KMS-11 (cell line): ENCODE measurements at regions not wholly inside any gene's neighbourhood (a gene's known extent, or its start where the extent isn't known, plus 50 kb on each side); places are given as distances from the start of the nearest gene placed in this dataset.

Experiments
- H2AFZ ChIP-seq: fragments of 200-600 bp; sonication (generic); 2 replicates; pipeline ENCODE4 v1.6.1; 2016; ENCODE audit warnings: antibody characterized with exemption, mixed run types, low read depth
- H3K27ac ChIP-seq: fragments of 200-600 bp; sonication (generic); 2 replicates; pipeline ENCODE4 v1.6.1; 2016; ENCODE audit warnings: mild to moderate bottlenecking, mixed run types
- H3K27me3 ChIP-seq: fragments of 200-600 bp; sonication (generic); 2 replicates; pipeline ENCODE4 v1.6.1; 2017; ENCODE audit warnings: mild to moderate bottlenecking, low read depth, mixed run types, moderate library complexity; ENCODE audit not compliant: insufficient read depth
- H3K36me3 ChIP-seq: fragments of 200-600 bp; sonication (generic); 2 replicates; pipeline ENCODE4 v1.6.1; 2017; ENCODE audit warnings: mild to moderate bottlenecking, mixed run types; ENCODE audit not compliant: insufficient read depth
- H3K4me1 ChIP-seq: fragments of 200-600 bp; sonication (generic); 2 replicates; pipeline ENCODE4 v1.6.1; 2016; ENCODE audit warnings: mild to moderate bottlenecking, low read depth, mixed run types; ENCODE audit not compliant: poor library complexity, severe bottlenecking
- H3K4me2 ChIP-seq: fragments of 200-600 bp; sonication (generic); 2 replicates; pipeline ENCODE4 v1.7.0; 2016; ENCODE audit warnings: mild to moderate bottlenecking, mixed run types
- H3K4me3 ChIP-seq: fragments of 200-600 bp; sonication (generic); IDR thresholded peaks from 2 replicates; pipeline ENCODE4 v1.6.1; 2017; ENCODE audit warnings: low read depth, low read length, mixed read lengths; ENCODE audit not compliant: insufficient read depth
- H3K79me2 ChIP-seq: fragments of 200-600 bp; sonication (generic); 2 replicates; pipeline ENCODE4 v1.6.1; 2016; ENCODE audit warnings: low read depth, mixed run types; ENCODE audit not compliant: insufficient read depth
- H3K9ac ChIP-seq: fragments of 200-600 bp; sonication (generic); 2 replicates; pipeline ENCODE4 v1.6.1; 2016; ENCODE audit warnings: mild to moderate bottlenecking, mixed run types
- H4K20me1 ChIP-seq: fragments of 200-600 bp; sonication (generic); 2 replicates; pipeline ENCODE4 v1.6.1; 2016; ENCODE audit warnings: mild to moderate bottlenecking, mixed run types; ENCODE audit not compliant: insufficient read depth
- CTCF ChIP-seq: fragments of 200-600 bp; sonication (generic); conservative IDR thresholded peaks from 2 replicates; pipeline ENCODE4 v1.6.1; 2017; ENCODE audit warnings: low read depth, mild to moderate bottlenecking, antibody characterized with exemption, low read length, moderate library complexity, mixed read lengths

DNA sequence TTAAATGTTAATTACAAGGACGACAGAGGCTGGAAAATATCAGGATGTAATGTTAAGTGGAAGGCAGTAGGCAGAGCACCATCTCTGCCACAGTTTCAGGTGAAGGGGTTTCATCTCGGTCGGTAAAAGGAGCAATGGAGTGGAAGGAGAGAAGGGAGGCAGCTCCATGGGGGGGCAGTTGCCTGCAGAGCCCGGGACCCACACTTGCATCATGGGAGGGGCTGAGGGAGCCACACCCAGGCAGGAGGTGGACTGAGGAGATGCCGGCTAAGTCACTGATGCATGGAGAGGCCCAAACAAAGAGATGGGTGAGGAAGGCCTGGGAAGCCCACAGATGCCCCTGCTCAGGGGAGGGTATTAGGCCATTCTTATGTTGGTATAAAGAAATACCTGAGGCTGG, 1470.9 kb downstream of the BRD1 start:
- no peak overlapping the region for H3K9ac ChIP-seq
- no peaks in the 10 kb centered on the region for H4K20me1 ChIP-seq
- H3K4me2 ChIP-seq: no peak overlapping the region
- no peaks in the 10 kb centered on the region for H3K27me3 ChIP-seq
- no peak overlapping the region for H3K27ac ChIP-seq
- no peaks in the 10 kb centered on the region for H3K4me1 ChIP-seq
- H3K36me3 ChIP-seq: no peaks in the 10 kb centered on the region
- no peaks in the 10 kb centered on the region for H3K79me2 ChIP-seq
- TF ChIP-seq CTCF: no peak
- no peak overlapping the region for H2AFZ ChIP-seq
- H3K4me3 ChIP-seq: no peak overlapping the region

GRCh38 chr22:48354096-48354495, 1473.6 kb downstream of the BRD1 start:
- no peak overlapping the region for H3K4me2 ChIP-seq

DNA sequence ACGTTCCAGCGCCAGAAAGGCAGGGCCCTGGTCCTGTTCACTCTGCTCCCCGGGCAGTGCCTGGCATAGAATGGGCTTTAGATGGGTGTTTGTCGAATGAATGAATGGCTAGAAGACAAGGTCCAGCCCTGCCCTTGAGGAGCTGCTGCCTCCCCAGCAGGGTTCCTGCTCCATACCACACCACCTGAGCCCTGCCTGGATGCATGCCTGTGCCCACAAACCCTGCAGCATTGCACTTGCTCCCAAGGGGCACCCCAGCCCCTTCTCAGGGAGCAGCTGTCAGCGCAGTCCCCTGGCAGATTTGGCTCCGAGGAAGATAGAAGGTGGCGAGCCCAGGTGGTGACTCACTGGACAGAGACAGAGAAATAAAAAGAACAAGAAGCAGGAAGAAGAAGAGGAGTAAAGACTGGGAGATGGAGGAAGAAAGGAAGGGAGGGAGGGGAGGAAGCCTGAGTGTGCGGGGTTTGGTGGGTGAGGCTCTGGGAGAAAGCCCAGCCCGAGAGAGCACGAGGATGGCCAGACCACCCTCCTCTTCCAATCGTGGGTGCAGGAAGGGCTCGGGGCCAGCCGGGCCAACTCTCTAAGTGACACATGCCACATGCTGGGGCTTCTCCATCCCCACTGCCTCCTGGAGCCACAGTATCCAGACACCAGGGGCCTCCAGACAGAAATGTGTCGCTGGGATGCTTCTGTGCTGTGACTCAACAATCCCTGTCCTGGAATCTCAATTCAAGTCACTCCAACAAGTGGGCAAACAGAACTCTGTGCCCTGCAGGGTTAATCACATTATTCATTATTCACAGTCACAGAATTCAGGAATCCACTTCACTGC, 1474.3 kb downstream of the BRD1 start:
- H3K4me3 ChIP-seq: no peak overlapping the region
- no peak overlapping the region for H3K9ac ChIP-seq
- H2AFZ ChIP-seq: no peak overlapping the region
- H3K27me3 ChIP-seq: no peaks in the 10 kb centered on the region
- no peak for TF ChIP-seq CTCF
- H3K27ac ChIP-seq: no peak overlapping the region
- no peaks in the 10 kb centered on the region for H3K79me2 ChIP-seq
- H3K4me2 ChIP-seq: no peak overlapping the region
- H3K36me3 ChIP-seq: no peaks in the 10 kb centered on the region
- no peaks in the 10 kb centered on the region for H3K4me1 ChIP-seq
- H4K20me1 ChIP-seq: no peaks in the 10 kb centered on the region

More at GRCh38 chr22:48354096-48354495, 1473.6 kb downstream of the BRD1 start:
- H4K20me1 ChIP-seq: no peaks in the 10 kb centered on the region
- H3K79me2 ChIP-seq: no peaks in the 10 kb centered on the region
- no peak overlapping the region for H3K4me3 ChIP-seq
- no peak overlapping the region for H3K9ac ChIP-seq
- H3K36me3 ChIP-seq: no peaks in the 10 kb centered on the region
- H2AFZ ChIP-seq: no peak overlapping the region
- H3K27me3 ChIP-seq: no peaks in the 10 kb centered on the region
- H3K4me1 ChIP-seq: no peaks in the 10 kb centered on the region
- TF ChIP-seq CTCF: no peak
- H3K27ac ChIP-seq: no peak overlapping the region

- Histone ChIP-seq H3K36me3 (no peaks in the 10 kb centered on the region), H3K79me2 (no peaks in the 10 kb centered on the region), H3K4me2 (no peak overlapping the region), H3K27ac (no peak overlapping the region), H3K4me3 (no peak overlapping the region), H3K4me1 (no peaks in the 10 kb centered on the region), H2AFZ (no peak overlapping the region), H3K27me3 (no peaks in the 10 kb centered on the region), H4K20me1 (no peaks in the 10 kb centered on the region), H3K9ac (no peak overlapping the region)
- TF ChIP-seq CTCF: no peak
These were observed 1475.4 kb downstream of the BRD1 start for GRCh38 chr22:48352086-48352911.
